Subcutaneous abdominal adipose tissue (tissue), 5 donors: ENCODE measurements at regions not wholly inside any gene's neighbourhood (a gene's known extent, or its start where the extent isn't known, plus 50 kb on each side); places are given as distances from the start of the nearest gene placed in this dataset.

ENCODE experiments used
- H3K27ac ChIP-seq: one replicate; pipeline ENCODE4 v1.7.0; 2013; ENCODE audit warnings: low read depth, mild to moderate bottlenecking, inconsistent platforms, low read length, moderate library complexity
- H3K27me3 ChIP-seq, 5 donors: one replicate each; pipeline ENCODE4 v1.7.0; 2013; ENCODE audit warnings: low read length in 5 of 5, inconsistent platforms in 1 of 5; ENCODE audit not compliant: control insufficient read depth in 5 of 5, insufficient read depth in 4 of 5
- H3K36me3 ChIP-seq, 5 donors: one replicate each; pipeline ENCODE4 v1.7.0; 2013; ENCODE audit warnings: low read length in 5 of 5; ENCODE audit not compliant: control insufficient read depth in 5 of 5, insufficient read depth in 5 of 5
- H3K4me1 ChIP-seq, 5 donors: one replicate each; pipeline ENCODE4 v1.7.0; 2013; ENCODE audit warnings: low read length in 5 of 5, mild to moderate bottlenecking in 3 of 5, moderate library complexity in 1 of 5; ENCODE audit not compliant: control insufficient read depth in 5 of 5, insufficient read depth in 5 of 5
- H3K4me3 ChIP-seq, 5 donors: one replicate each; pipeline ENCODE4 v1.7.0; 2013; ENCODE audit warnings: low read length in 5 of 5, low read depth in 1 of 5
- H3K9ac ChIP-seq, 5 donors: one replicate each; pipeline ENCODE4 v1.7.0; 2013; ENCODE audit warnings: low read length in 5 of 5, mild to moderate bottlenecking in 4 of 5, moderate library complexity in 3 of 5
- H3K9me3 ChIP-seq, 5 donors: one replicate each; pipeline ENCODE4 v1.7.0; 2013; ENCODE audit warnings: low read length in 5 of 5; ENCODE audit not compliant: control insufficient read depth in 5 of 5
- donor health status: healthy.
- donor health status: healthy.
- donor health status: healthy.
- donor health status: healthy.
- donor health status: healthy.

GRCh38 chr1:193562121-193562520 lies 375.7 kb upstream of the B3GALT2 start:
- Histone ChIP-seq H3K4me3 (no peak overlapping the region), H3K27ac (no peak overlapping the region), H3K27me3 (no peaks in the 10 kb centered on the region), H3K4me1 (no peaks in the 10 kb centered on the region), H3K9ac (no peak overlapping the region), H3K9me3 (no peaks in the 10 kb centered on the region), H3K36me3 (no peaks in the 10 kb centered on the region)

GRCh38 chr1:193558491-193559028 lies 372.1 kb upstream of the B3GALT2 start:
- Histone ChIP-seq H3K36me3 (no peaks in the 10 kb centered on the region), H3K27ac (no peak overlapping the region), H3K4me3 (no peak overlapping the region), H3K27me3 (no peaks in the 10 kb centered on the region), H3K4me1 (no peaks in the 10 kb centered on the region), H3K9ac (no peak overlapping the region), H3K9me3 (no peaks in the 10 kb centered on the region)

GRCh38 chr1:193555662-193556441 lies 369.4 kb upstream of the B3GALT2 start:
- Histone ChIP-seq H3K36me3 (no peaks in the 10 kb centered on the region), H3K27me3 (no peaks in the 10 kb centered on the region), H3K4me3 (no peak overlapping the region), H3K9me3 (no peaks in the 10 kb centered on the region), H3K27ac (no peak overlapping the region), H3K4me1 (no peaks in the 10 kb centered on the region), H3K9ac (no peak overlapping the region)

DNA sequence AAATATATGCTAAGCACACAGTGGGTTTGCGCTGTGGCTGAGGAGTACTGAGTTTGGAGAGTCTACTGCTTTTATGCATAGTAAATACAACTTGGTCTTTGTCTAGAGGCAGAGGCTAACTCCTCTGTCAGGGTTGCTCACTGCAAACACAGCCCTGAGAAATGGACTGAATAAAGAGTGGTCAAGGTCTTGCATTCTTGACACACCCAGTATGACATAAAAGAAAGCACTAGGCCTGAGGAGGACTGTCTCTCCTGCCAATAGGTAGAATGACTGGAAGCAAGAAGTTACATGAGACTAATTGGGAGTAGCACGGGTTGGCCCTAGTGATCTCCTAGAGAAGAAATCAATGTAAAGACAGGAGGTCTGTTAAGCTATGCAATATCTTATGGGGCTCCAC lies 367.2 kb upstream of the B3GALT2 start:
- no peak overlapping the region for H3K9ac ChIP-seq
- H3K4me3 ChIP-seq: no peak overlapping the region
- no peaks in the 10 kb centered on the region for H3K36me3 ChIP-seq
- H3K27me3 ChIP-seq: no peaks in the 10 kb centered on the region
- H3K27ac ChIP-seq: no peak overlapping the region
- H3K9me3 ChIP-seq: no peaks in the 10 kb centered on the region
- no peaks in the 10 kb centered on the region for H3K4me1 ChIP-seq

GRCh38 chr1:193552274-193552673 lies 365.9 kb upstream of the B3GALT2 start:
- no peaks in the 10 kb centered on the region for H3K27me3 ChIP-seq
- no peak overlapping the region for H3K4me3 ChIP-seq
- H3K4me1 ChIP-seq: no peaks in the 10 kb centered on the region
- no peak overlapping the region for H3K27ac ChIP-seq
- H3K9ac ChIP-seq: no peak overlapping the region
- H3K9me3 ChIP-seq: no peaks in the 10 kb centered on the region
- H3K36me3 ChIP-seq: no peaks in the 10 kb centered on the region

DNA sequence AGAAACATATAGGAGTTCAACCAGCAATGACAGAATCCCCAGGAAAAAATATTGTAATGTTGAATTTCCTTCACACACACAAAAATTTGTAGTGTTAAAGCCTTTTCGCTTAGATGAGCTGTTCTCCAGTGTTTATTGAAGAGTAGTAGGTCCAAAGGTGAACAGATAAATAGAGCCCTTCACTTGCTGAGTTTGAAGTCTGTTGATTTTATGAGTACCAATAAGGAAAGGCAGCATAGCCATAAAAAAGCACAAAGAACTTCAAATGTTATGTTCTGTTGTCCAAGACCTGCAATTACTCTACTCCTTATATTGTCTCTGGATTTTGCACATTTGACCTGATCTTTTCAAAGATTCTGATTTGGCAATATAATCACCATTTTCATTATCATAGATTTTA lies 362.7 kb upstream of the B3GALT2 start:
- H3K9ac ChIP-seq: no peak overlapping the region

DNA sequence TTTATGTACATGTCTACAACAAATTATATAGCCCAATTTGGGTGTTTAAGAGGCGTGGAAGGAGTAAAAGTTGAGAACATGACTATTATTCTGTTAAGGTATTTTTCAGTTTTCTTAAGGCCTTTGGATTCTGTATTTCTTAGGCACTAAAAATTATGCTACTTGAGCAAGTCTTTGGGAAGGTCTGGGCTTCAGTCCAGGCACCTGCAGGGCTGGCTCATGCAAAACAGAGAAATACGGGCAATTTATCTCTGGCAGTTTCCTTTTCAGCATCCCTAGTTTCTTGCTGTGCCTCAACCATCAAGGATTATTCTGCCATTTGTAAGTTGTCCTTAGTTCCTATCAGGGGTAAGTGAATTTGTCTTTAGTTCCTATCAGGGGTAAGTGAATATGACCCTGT lies 358.8 kb upstream of the B3GALT2 start:
- H3K4me1 ChIP-seq: no peaks in the 10 kb centered on the region

More for the DNA sequence above, 362.7 kb upstream of the B3GALT2 start:
- Histone ChIP-seq H3K36me3 (no peaks in the 10 kb centered on the region), H3K4me1 (no peaks in the 10 kb centered on the region), H3K4me3 (no peak overlapping the region), H3K27me3 (no peaks in the 10 kb centered on the region), H3K27ac (no peak overlapping the region), H3K9me3 (no peaks in the 10 kb centered on the region)

GRCh38 chr1:193543259-193543658 lies 356.8 kb upstream of the B3GALT2 start:
- Histone ChIP-seq H3K4me1 (no peaks in the 10 kb centered on the region), H3K27me3 (no peaks in the 10 kb centered on the region), H3K4me3 (no peak overlapping the region), H3K27ac (no peak overlapping the region), H3K9ac (no peak overlapping the region), H3K36me3 (no peaks in the 10 kb centered on the region), H3K9me3 (no peaks in the 10 kb centered on the region)

More for the DNA sequence above, 358.8 kb upstream of the B3GALT2 start:
- no peaks in the 10 kb centered on the region for H3K27me3 ChIP-seq
- H3K9ac ChIP-seq: no peak overlapping the region
- no peak overlapping the region for H3K4me3 ChIP-seq
- H3K9me3 ChIP-seq: no peaks in the 10 kb centered on the region
- H3K27ac ChIP-seq: no peak overlapping the region
- H3K36me3 ChIP-seq: no peaks in the 10 kb centered on the region

DNA sequence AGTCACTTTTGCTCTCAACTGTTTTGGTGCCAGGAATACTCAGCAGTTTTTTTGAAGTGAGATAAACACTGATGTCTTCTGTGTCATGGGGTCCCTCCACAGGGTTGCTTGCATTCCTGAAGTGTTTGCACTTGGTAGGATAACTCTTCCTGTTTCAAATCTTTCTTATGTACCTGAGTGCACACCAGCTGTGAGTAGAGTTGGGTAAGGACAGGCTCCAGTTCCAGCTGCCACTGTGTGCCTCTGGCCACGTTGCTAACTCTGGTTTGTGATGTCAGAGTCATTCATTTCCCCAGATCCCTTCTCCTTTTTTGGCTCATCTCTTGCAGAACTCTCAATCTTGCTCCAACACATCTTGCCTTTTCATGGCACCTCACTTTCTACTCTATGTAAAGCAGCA lies 356.3 kb upstream of the B3GALT2 start:
- no peak overlapping the region for H3K9ac ChIP-seq
- H3K27me3 ChIP-seq: no peaks in the 10 kb centered on the region
- H3K27ac ChIP-seq: no peak overlapping the region
- H3K36me3 ChIP-seq: no peaks in the 10 kb centered on the region
- H3K9me3 ChIP-seq: no peaks in the 10 kb centered on the region
- no peak overlapping the region for H3K4me3 ChIP-seq
- H3K4me1 ChIP-seq: no peaks in the 10 kb centered on the region

DNA sequence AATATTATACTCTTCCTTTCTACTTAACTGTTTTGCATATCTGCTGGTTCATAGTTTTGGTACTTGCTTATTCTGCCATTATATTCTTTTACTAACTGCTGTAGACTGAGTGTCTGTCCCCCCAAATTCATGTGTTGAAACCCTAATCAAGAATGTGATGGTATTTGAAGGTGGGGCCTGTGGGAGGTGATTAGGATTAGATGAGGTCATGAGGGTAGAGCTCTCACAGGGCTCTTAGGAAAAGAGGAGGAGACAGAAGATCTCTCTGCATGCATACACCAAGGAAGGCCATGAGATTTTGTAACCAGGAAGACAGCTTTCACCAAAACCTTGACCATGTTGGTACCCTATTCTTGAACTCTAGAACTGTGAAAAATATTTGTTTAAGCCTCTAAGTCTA lies 354.1 kb upstream of the B3GALT2 start:
- Histone ChIP-seq H3K9me3 (no peaks in the 10 kb centered on the region), H3K36me3 (no peaks in the 10 kb centered on the region), H3K27ac (no peak overlapping the region), H3K27me3 (no peaks in the 10 kb centered on the region), H3K4me3 (no peak overlapping the region), H3K9ac (no peak overlapping the region), H3K4me1 (peaks cover 0 to 2% (median 0%) of the 10 kb centered on the region in 5 donors)
